ENCODE measurements at regions not wholly inside any gene's neighbourhood (a gene's known extent, or its start where the extent isn't known, plus 50 kb on each side); places are given as distances from the start of the nearest gene placed in this dataset.

- no peak for TF ChIP-seq CTCF (IDR thresholded peaks at IDR 0.05)
- H3K4me3 ChIP-seq (ENCODE audit: low read depth in 1 of 2, low read length in 1 of 2): no peak overlapping the region
Observed at GRCh38 chr3:159805411-159805772, 183.2 kb upstream of the IL12A start.

DNA sequence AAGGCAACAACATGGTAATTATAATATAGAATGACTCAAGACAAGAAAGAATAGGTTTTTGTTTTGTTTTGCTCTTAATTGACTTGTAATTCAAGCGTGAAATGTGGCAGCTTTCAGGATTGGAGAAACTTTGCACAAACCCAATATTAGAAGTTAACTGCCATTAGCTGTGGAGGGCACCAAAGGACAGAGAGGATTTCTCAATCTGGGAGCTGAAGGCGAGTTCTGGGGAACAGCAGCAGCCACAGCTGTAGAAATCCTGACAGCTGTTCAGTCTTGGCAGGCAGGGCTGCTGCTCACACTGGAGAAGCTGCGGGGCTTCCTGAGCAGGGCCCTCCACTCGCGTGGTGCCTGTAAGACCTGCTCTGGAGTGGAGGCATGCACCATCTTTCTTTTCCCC is 182.2 kb upstream of the IL12A start:
- no peaks in the 10 kb centered on the region for H3K27me3 ChIP-seq
- H3K4me1 ChIP-seq (ENCODE audit: control insufficient read depth in 1 of 2, insufficient read depth in 1 of 2, low read depth in 1 of 2, low read length in 1 of 2): no peaks in the 10 kb centered on the region
- no peak overlapping the region for H3K27ac ChIP-seq
- no peaks in the 10 kb centered on the region for H3K9me3 ChIP-seq
- H3K4me3 ChIP-seq (ENCODE audit: low read depth in 1 of 2, low read length in 1 of 2): no peak overlapping the region
- H3K36me3 ChIP-seq: no peaks in the 10 kb centered on the region
- TF ChIP-seq CTCF (IDR thresholded peaks at IDR 0.05): no peak

More at GRCh38 chr3:159805411-159805772, 183.2 kb upstream of the IL12A start:
- Histone ChIP-seq H3K27me3 (no peaks in the 10 kb centered on the region), H3K4me1 (ENCODE audit: control insufficient read depth in 1 of 2, insufficient read depth in 1 of 2, low read depth in 1 of 2, low read length in 1 of 2) (no peaks in the 10 kb centered on the region), H3K27ac (no peak overlapping the region), H3K36me3 (no peaks in the 10 kb centered on the region), H3K9me3 (no peaks in the 10 kb centered on the region)

DNA sequence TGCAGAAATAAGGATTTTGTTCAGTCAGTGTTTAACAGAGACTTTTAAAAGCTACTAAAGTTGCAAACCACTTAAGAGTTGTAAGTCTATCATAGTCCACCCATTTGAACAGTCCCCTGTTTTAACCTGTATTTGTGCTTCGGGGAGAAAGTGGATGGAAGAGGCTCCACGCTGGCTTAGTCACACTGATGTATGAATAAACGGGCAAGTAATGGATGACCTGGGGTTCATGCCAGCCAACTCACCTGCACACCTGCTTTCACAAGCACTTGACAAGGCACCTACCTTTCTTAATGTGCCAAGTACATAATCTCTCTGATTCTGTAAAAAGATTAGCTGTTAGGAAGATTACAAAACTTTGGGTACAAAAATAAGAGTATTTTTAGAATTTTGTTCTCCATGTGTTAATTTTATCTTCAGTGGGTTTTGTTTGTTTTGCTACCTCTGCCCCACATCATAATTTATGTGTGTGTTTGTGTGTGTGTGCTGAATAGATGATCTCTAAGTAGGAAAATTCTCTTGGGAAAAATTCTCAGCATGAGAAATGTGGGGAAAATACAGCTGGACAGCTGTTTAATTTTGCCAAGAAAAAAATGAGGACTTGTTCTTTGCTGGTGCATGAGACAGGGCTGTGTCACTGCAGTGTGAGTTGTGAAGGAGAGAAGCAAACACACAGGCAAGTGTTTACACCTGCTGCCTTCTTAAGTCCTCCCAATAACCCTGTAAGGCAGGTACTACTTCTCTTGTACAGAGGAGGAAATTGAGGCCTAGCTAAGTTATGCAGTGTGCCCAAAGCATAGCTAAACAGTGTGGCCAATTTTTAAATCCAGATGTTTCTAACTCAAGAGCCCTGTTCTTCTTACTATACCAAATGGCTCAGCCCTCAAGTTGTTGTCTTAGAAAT is 181.2 kb upstream of the IL12A start:
- TF ChIP-seq CTCF (IDR thresholded peaks at IDR 0.05): no peak
- Histone ChIP-seq H3K36me3 (no peaks in the 10 kb centered on the region), H3K27me3 (no peaks in the 10 kb centered on the region), H3K27ac (no peak overlapping the region), H3K9me3 (no peaks in the 10 kb centered on the region), H3K4me1 (ENCODE audit: control insufficient read depth in 1 of 2, insufficient read depth in 1 of 2, low read depth in 1 of 2, low read length in 1 of 2) (no peaks in the 10 kb centered on the region), H3K4me3 (ENCODE audit: low read depth in 1 of 2, low read length in 1 of 2) (no peak overlapping the region)

DNA sequence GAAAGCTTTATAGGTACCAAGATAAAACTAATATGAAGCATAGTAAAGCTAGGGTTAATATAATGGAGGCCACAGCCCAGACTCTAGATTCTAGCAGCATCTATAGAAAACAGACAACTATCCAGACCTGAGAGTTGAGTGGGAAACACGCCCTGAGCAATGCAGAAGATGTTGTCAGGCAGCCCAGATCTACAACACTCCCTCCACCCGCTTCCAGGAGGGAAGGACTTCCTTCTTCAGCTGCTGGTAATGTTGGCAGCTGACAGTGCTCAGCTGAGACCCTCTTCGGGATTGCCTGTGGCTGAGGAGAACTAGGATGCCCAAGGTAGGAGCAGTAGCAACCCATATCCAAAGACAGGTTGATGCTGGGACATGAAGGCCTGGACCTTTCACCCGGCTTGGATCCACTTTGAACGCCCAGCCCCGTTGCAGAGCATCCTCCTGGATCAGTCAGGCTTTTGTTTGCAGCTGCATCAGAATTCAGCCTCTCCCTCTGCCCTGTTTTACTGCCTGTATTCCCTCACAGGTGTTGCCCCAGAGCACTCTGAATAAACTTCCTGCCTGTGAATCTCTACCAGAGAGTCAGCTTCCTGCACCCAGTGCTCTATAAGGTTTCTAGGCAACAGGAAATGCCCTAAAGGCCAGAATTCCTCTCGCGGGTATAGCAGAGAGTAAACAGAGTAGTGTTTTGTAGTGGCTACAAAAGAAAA is 174.7 kb upstream of the IL12A start:
- Histone ChIP-seq H3K36me3 (no peaks in the 10 kb centered on the region), H3K27me3 (no peaks in the 10 kb centered on the region), H3K27ac (no peak overlapping the region), H3K4me1 (ENCODE audit: control insufficient read depth in 1 of 2, insufficient read depth in 1 of 2, low read depth in 1 of 2, low read length in 1 of 2) (no peaks in the 10 kb centered on the region), H3K4me3 (ENCODE audit: low read depth in 1 of 2, low read length in 1 of 2) (no peak overlapping the region), H3K9me3 (no peaks in the 10 kb centered on the region)
- TF ChIP-seq CTCF (IDR thresholded peaks at IDR 0.05): no peak

GRCh38 chr3:159816512-159816911 is 172.1 kb upstream of the IL12A start:
- Histone ChIP-seq H3K36me3 (no peaks in the 10 kb centered on the region), H3K4me3 (ENCODE audit: low read depth in 1 of 2, low read length in 1 of 2) (no peak overlapping the region), H3K27me3 (no peaks in the 10 kb centered on the region), H3K27ac (no peak overlapping the region), H3K4me1 (ENCODE audit: control insufficient read depth in 1 of 2, insufficient read depth in 1 of 2, low read depth in 1 of 2, low read length in 1 of 2) (no peaks in the 10 kb centered on the region), H3K9me3 (no peaks in the 10 kb centered on the region)
- TF ChIP-seq CTCF (IDR thresholded peaks at IDR 0.05): no peak

Data from neutrophil (primary cell).